ENCODE measurements at regions not wholly inside any gene's neighbourhood (a gene's known extent, or its start where the extent isn't known, plus 50 kb on each side); places are given as distances from the start of the nearest gene placed in this dataset.

- TF ChIP-seq CTCF (IDR thresholded peaks at IDR 0.05) (no peak), PBX3 (IDR thresholded peaks at IDR 0.05) (no peak), RCOR1 (IDR thresholded peaks at IDR 0.05; ENCODE audit: low read depth, low read length) (no peak), MAX (IDR thresholded peaks at IDR 0.05) (no peak), CEBPB (IDR thresholded peaks at IDR 0.05) (no peak), ZNF302 (CRISPR knock-in tag; IDR thresholded peaks at IDR 0.05) (no peak), POLR2A (IDR thresholded peaks at IDR 0.05; ENCODE audit: low read length) (no peak), CHD2 (IDR thresholded peaks at IDR 0.05; ENCODE audit: low read length, partially characterized antibody) (no peak), HDAC2 (IDR thresholded peaks at IDR 0.05) (no peak), REST (IDR thresholded peaks at IDR 0.05) (no peak), NR3C1 (IDR thresholded peaks at IDR 0.05) (no peak)
These were observed 617.2 kb downstream of the SLITRK5 start for GRCh38 chr13:88288326-88288725.
